Mesenchymal stem cell (in vitro differentiated cells and primary cell): ENCODE measurements at regions not wholly inside any gene's neighbourhood (a gene's known extent, or its start where the extent isn't known, plus 50 kb on each side); places are given as distances from the start of the nearest gene placed in this dataset.

Source experiments
- DNase-seq: peaks from one replicate; pipeline ENCODE4 v3.0.0-alpha.2; 2013
- H2AFZ ChIP-seq: one replicate; pipeline ENCODE4 v1.6.1; 2013; ENCODE audit warnings: low read depth, mild to moderate bottlenecking, control low read depth, inconsistent platforms, low read length, moderate library complexity
- H2AK5ac ChIP-seq: 2 replicates; pipeline ENCODE4 v1.6.1; 2013; ENCODE audit warnings: low read length, moderate library complexity, mild to moderate bottlenecking, inconsistent platforms; ENCODE audit not compliant: severe bottlenecking
- H2BK120ac ChIP-seq: one replicate; pipeline ENCODE4 v1.6.1; 2013; ENCODE audit warnings: low read depth, mild to moderate bottlenecking, inconsistent platforms, low read length, moderate library complexity
- H2BK12ac ChIP-seq, 2 experiments: one replicate each; pipeline ENCODE4 v1.6.1; 2013; ENCODE audit warnings: inconsistent platforms in 2 of 2, low read length in 2 of 2, mild to moderate bottlenecking in 2 of 2, moderate library complexity in 2 of 2, control low read depth in 1 of 2
- H2BK15ac ChIP-seq: one replicate; pipeline ENCODE4 v1.6.1; 2013; ENCODE audit warnings: mild to moderate bottlenecking, low read depth, inconsistent platforms; ENCODE audit not compliant: poor library complexity, severe bottlenecking
- H2BK5ac ChIP-seq: 2 replicates; pipeline ENCODE4 v1.6.1; 2013; ENCODE audit warnings: low read depth, mild to moderate bottlenecking, low read length, control low read depth, inconsistent platforms; ENCODE audit not compliant: poor library complexity, severe bottlenecking
- H3K14ac ChIP-seq, 2 experiments: one replicate each; pipeline ENCODE4 v1.6.1; 2013; ENCODE audit warnings: inconsistent platforms in 2 of 2, low read length in 2 of 2, control low read depth in 1 of 2, mild to moderate bottlenecking in 1 of 2, moderate library complexity in 1 of 2
- H3K18ac ChIP-seq, 2 experiments: one replicate each; pipeline ENCODE4 v1.6.1; 2013; ENCODE audit warnings: inconsistent platforms in 2 of 2, low read length in 2 of 2, control low read depth in 1 of 2, low read depth in 1 of 2, mild to moderate bottlenecking in 1 of 2
- H3K23ac ChIP-seq, 2 experiments: one replicate each; pipeline ENCODE4 v1.6.1; 2013; ENCODE audit warnings: inconsistent platforms in 2 of 2, low read length in 2 of 2, mild to moderate bottlenecking in 2 of 2, moderate library complexity in 2 of 2, control low read depth in 1 of 2
- H3K27ac ChIP-seq: 2 replicates; pipeline ENCODE4 v1.5.1; 2013; ENCODE audit warnings: mild to moderate bottlenecking, moderate library complexity, low read length, control low read depth, inconsistent platforms; ENCODE audit not compliant: poor library complexity, severe bottlenecking
- H3K27me3 ChIP-seq, 2 experiments: 2 replicates each; pipeline versions ENCODE4 v1.6.1 to v1.7.0; 2013; ENCODE audit warnings: low read length in 2 of 2, mild to moderate bottlenecking in 2 of 2, moderate library complexity in 2 of 2, control low read depth in 1 of 2, inconsistent platforms in 1 of 2; ENCODE audit not compliant: control insufficient read depth in 1 of 2, insufficient read depth in 1 of 2
- H3K36me3 ChIP-seq, 2 experiments: 2 replicates each; pipeline versions ENCODE4 v1.6.1 to v1.7.0; 2013; ENCODE audit warnings: low read length in 2 of 2, control low read depth in 1 of 2, inconsistent platforms in 1 of 2, low read depth in 1 of 2, mild to moderate bottlenecking in 1 of 2; ENCODE audit not compliant: insufficient read depth in 2 of 2, control insufficient read depth in 1 of 2
- H3K4ac ChIP-seq, 2 experiments: one replicate each; pipeline ENCODE4 v1.6.1; 2013; ENCODE audit warnings: inconsistent platforms in 2 of 2, low read length in 2 of 2, mild to moderate bottlenecking in 2 of 2, moderate library complexity in 2 of 2, control low read depth in 1 of 2, low read depth in 1 of 2
- H3K4me1 ChIP-seq: 2 replicates; pipeline ENCODE4 v1.6.1; 2013; ENCODE audit warnings: low read depth, low read length, control low read depth; ENCODE audit not compliant: control insufficient read depth, insufficient read depth
- H3K4me2 ChIP-seq: 2 replicates; pipeline ENCODE4 v1.6.1; 2013; ENCODE audit warnings: low read length, mild to moderate bottlenecking, inconsistent platforms; ENCODE audit not compliant: poor library complexity, severe bottlenecking
- H3K4me3 ChIP-seq, 2 experiments: 2 replicates each; pipeline versions ENCODE4 v1.5.1 to v1.7.0; 2013; ENCODE audit warnings: low read length in 2 of 2, mild to moderate bottlenecking in 2 of 2, control low read depth in 1 of 2, low read depth in 1 of 2; ENCODE audit not compliant: insufficient read depth in 1 of 2
- H3K79me1 ChIP-seq: replicated peaks from 2 replicates; pipeline ENCODE4 v1.6.1; 2013; ENCODE audit warnings: mild to moderate bottlenecking, control low read depth, low read length, inconsistent platforms; ENCODE audit not compliant: poor library complexity, severe bottlenecking
- H3K9ac ChIP-seq: 2 replicates; pipeline ENCODE4 v1.7.0; 2013; ENCODE audit warnings: mild to moderate bottlenecking, low read length, moderate library complexity
- H3K9me3 ChIP-seq: 2 replicates; pipeline ENCODE4 v1.7.0; 2013; ENCODE audit warnings: mild to moderate bottlenecking, low read length; ENCODE audit not compliant: control insufficient read depth
- H4K8ac ChIP-seq: one replicate; pipeline ENCODE4 v1.6.1; 2013; ENCODE audit warnings: inconsistent platforms, mild to moderate bottlenecking, low read length, moderate library complexity
- H4K91ac ChIP-seq: one replicate; pipeline ENCODE4 v1.6.1; 2013; ENCODE audit warnings: mild to moderate bottlenecking, low read length, inconsistent platforms
- WGBS: methylation state at CpG from one replicate; pipeline ENCODE4 v1.1.7; 2013; ENCODE audit warnings: mixed read lengths; 5-methylcytosine and 5-hydroxymethylcytosine counted together

DNA sequence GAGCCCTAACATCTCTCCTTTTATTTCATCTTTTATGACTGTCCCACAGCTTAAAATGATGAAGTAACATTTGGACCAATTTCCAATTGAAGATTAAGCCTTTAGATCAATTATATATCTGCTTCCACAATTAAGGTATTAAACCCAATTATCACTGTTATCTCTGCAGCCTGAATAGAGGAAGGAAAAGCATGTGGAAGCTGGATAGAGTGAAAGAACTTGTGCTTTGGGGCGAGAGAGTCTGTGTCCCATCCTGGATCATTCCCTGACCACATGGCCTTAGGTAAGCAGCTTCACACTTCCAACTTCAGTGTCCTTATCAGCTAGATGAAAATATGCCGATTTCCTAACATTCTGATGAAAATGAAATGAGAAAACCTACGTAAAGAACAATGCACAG lies 61.4 kb upstream of the TSPAN8 start:
- no peak overlapping the region for H4K8ac ChIP-seq
- no peaks in the 10 kb centered on the region for H3K4me1 ChIP-seq
- no peak overlapping the region for H2BK12ac ChIP-seq
- H3K4me2 ChIP-seq, result no peak overlapping the region
- H3K23ac ChIP-seq, result no peak overlapping the region
- H3K14ac ChIP-seq, result no peak overlapping the region
- H4K91ac ChIP-seq, result no peak overlapping the region
- no peak overlapping the region for H2AFZ ChIP-seq
- H3K36me3 ChIP-seq, result no peaks in the 10 kb centered on the region
- no peak overlapping the region for H2BK15ac ChIP-seq
- H2BK5ac ChIP-seq, result no peak overlapping the region
- H3K18ac ChIP-seq, result no peak overlapping the region
- 80% methylated on average over 1 of the region's 3 CpGs for WGBS
- no peaks in the 10 kb centered on the region for H3K9me3 ChIP-seq
- no peak overlapping the region for H3K27ac ChIP-seq
- no peak overlapping the region for H3K9ac ChIP-seq
- H3K27me3 ChIP-seq, result no peaks in the 10 kb centered on the region
- H3K4me3 ChIP-seq, result no peak overlapping the region
- no peaks in the 10 kb centered on the region for H3K79me1 ChIP-seq
- H2BK120ac ChIP-seq, result no peak overlapping the region
- no peak overlapping the region for H3K4ac ChIP-seq
- no peak overlapping the region for H2AK5ac ChIP-seq
- DNase-seq, result no peak

DNA sequence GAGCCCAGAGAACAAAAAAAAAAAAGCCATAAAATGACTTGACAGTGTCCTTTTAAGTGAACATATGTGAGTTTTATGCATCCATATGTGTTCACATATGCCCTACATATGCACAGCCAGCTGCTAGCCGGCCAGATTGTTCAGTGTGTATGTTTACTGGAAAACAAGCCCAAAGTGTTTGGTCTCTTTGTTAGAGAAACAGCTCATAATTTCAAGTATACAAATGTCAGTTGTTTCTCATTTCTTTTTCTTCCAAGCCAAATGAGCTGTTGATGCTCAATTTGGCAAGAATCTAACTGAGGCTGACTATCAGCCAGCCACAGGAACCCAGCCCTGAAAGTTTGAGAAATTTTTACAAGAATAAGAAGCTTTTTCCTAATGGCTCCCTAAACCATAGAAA lies 60.8 kb upstream of the TSPAN8 start:
- Histone ChIP-seq H3K23ac (no peak overlapping the region), H3K4me1 (no peaks in the 10 kb centered on the region), H4K91ac (no peak overlapping the region), H2AK5ac (no peak overlapping the region), H3K27ac (no peak overlapping the region), H2BK5ac (no peak overlapping the region), H3K27me3 (no peaks in the 10 kb centered on the region), H2BK120ac (no peak overlapping the region), H2BK15ac (no peak overlapping the region), H2AFZ (no peak overlapping the region), H3K4me2 (no peak overlapping the region), H3K4ac (no peak overlapping the region), H3K9me3 (no peaks in the 10 kb centered on the region), H3K79me1 (no peaks in the 10 kb centered on the region), H3K18ac (no peak overlapping the region), H3K14ac (no peak overlapping the region), H3K9ac (no peak overlapping the region), H4K8ac (no peak overlapping the region), H3K4me3 (no peak overlapping the region), H2BK12ac (no peak overlapping the region), H3K36me3 (no peaks in the 10 kb centered on the region)
- DNase-seq, result no peak
- WGBS, result no CpG with 5 or more reads among the region's 1 CpG

DNA sequence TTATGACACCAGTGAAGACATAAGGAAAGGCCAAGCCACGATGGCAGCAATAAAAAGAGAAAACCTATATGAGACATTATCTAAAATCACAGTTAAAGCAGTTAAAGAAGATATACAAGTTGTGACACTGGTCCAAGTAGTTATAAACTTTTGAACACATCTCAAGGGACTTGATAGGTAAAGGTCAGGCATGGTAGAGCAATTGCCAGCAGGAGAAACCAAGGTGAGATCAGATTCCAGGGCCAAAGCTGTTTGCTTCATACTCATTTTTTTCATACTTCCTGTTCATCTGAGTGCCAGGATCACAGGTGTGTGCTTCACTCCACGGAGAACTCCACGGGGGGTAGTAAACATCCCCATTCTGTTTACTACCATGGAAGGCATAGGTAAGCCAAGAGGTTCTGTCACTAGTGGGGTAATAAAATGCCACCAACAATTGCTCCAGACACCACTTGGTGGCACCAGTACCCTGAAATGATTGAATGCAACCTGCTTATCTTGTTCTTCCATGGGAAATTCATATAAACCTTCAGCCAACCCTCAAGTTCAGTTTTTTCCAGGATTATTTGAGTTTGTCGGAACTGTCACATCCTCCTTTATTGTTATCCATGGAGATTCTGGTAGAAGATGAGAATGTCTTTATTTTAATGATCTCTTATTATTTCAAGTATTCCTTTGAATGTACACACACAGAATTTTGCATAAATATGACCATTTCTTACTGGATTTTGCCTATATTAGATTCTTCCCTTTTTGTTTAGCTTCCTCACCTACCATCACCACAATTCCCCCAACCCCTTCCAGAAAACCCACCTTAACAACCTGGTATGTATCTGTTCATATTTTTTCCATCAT lies 59.2 kb upstream of the TSPAN8 start:
- 37% methylated on average over 2 of the region's 4 CpGs for WGBS
- no peak overlapping the region for H2BK15ac ChIP-seq

GRCh38 chr12:71214511-71215285 lies 56.9 kb upstream of the TSPAN8 start:
- Histone ChIP-seq H2BK120ac (no peak overlapping the region), H3K27me3 (no peaks in the 10 kb centered on the region)
- 54% methylated on average over 5 of the region's 6 CpGs for WGBS

More for the DNA sequence above, 59.2 kb upstream of the TSPAN8 start:
- Histone ChIP-seq H3K23ac (no peak overlapping the region), H3K36me3 (no peaks in the 10 kb centered on the region), H3K4me3 (no peak overlapping the region), H3K4ac (no peak overlapping the region), H4K91ac (no peak overlapping the region), H3K9ac (no peak overlapping the region), H2BK120ac (no peak overlapping the region), H3K27me3 (no peaks in the 10 kb centered on the region), H3K18ac (no peak overlapping the region), H2BK5ac (no peak overlapping the region), H3K79me1 (no peaks in the 10 kb centered on the region), H3K9me3 (no peaks in the 10 kb centered on the region), H2BK12ac (no peak overlapping the region), H3K4me1 (no peaks in the 10 kb centered on the region), H3K14ac (no peak overlapping the region), H3K27ac (peak overlapping the region; percentile 89), H3K4me2 (no peak overlapping the region), H2AFZ (no peak overlapping the region), H2AK5ac (peak overlapping the region; percentile 39), H4K8ac (no peak overlapping the region)
- DNase-seq, result peak; percentile 8

More at GRCh38 chr12:71214511-71215285, 56.9 kb upstream of the TSPAN8 start:
- Histone ChIP-seq H3K4me3 (no peak overlapping the region), H2BK5ac (peak overlapping the region; percentile 88), H3K79me1 (no peaks in the 10 kb centered on the region), H3K9ac (no peak overlapping the region), H3K18ac (no peak overlapping the region), H2AFZ (no peak overlapping the region), H3K9me3 (peaks cover 12% of the 10 kb centered on the region), H2BK15ac (no peak overlapping the region), H4K91ac (no peak overlapping the region), H3K14ac (no peak overlapping the region), H3K4me2 (peak overlapping the region; percentile 14), H3K36me3 (no peaks in the 10 kb centered on the region), H2BK12ac (no peak overlapping the region), H3K4me1 (no peaks in the 10 kb centered on the region), H2AK5ac (no peak overlapping the region), H3K27ac (peak overlapping the region; percentile 96), H3K4ac (no peak overlapping the region), H4K8ac (no peak overlapping the region), H3K23ac (no peak overlapping the region)
- no peak for DNase-seq
